PC-9 (cell line): ENCODE measurements at regions not wholly inside any gene's neighbourhood (a gene's known extent, or its start where the extent isn't known, plus 50 kb on each side); places are given as distances from the start of the nearest gene placed in this dataset.

Source experiments
- BruUV-seq: library from RNA; stranded (reverse); fragments of 400-500 nt; replicated peaks from 2 replicates; lab custom pipeline; 2021; lab: Mats Ljungman, UMichigan
- CTCF ChIA-PET: fragments of 300-600 bp; sonication (Branson Sonifier 250); formaldehyde crosslinking; loops from one replicate; lab custom pipeline; 2022; ENCODE audit warnings: antibody characterized with exemption; lab: Charles Lee
- POLR2A ChIA-PET: fragments of 300-600 bp; sonication (Branson Sonifier 250); formaldehyde crosslinking; loops from one replicate; lab custom pipeline; 2022; ENCODE audit warnings: antibody characterized with exemption; ENCODE audit not compliant: unreplicated experiment; lab: Charles Lee
- DNase-seq, 2 experiments: peaks; one replicate each; pipeline versions ENCODE4 v3.0.0 to v3.0.0-alpha.2; 2015 to 2022; ENCODE audit warnings: mixed read lengths in 1 of 2
- H2AFZ ChIP-seq: fragments of 200-600 bp; sonication (generic); 2 replicates; pipeline ENCODE4 v1.8.1; 2017; ENCODE audit warnings: antibody characterized with exemption
- H3F3A ChIP-seq: fragments of 200-600 bp; sonication (generic); 2 replicates; pipeline ENCODE4 v1.8.1; 2017; ENCODE audit warnings: antibody characterized with exemption, mild to moderate bottlenecking, low read depth; ENCODE audit not compliant: insufficient read depth
- H3K27ac ChIP-seq: fragments of 200-600 bp; sonication (generic); 2 replicates; pipeline ENCODE4 v1.6.1; 2016; ENCODE audit warnings: mixed run types
- H3K27me3 ChIP-seq: fragments of 200-600 bp; sonication (generic); 2 replicates; pipeline ENCODE4 v1.6.1; 2016; ENCODE audit warnings: low read depth, mixed run types; ENCODE audit not compliant: insufficient read depth
- H3K36me3 ChIP-seq: fragments of 200-600 bp; sonication (generic); 2 replicates; pipeline ENCODE4 v1.6.1; 2016; ENCODE audit warnings: low read depth, mixed run types
- H3K4me1 ChIP-seq: fragments of 200-600 bp; sonication (generic); replicated peaks from 2 replicates; pipeline ENCODE4 v1.6.1; 2016; ENCODE audit warnings: mixed run types; ENCODE audit not compliant: insufficient read depth
- H3K4me2 ChIP-seq: fragments of 200-600 bp; sonication (generic); 2 replicates; pipeline ENCODE4 v1.6.1; 2017; ENCODE audit warnings: mixed run types
- H3K4me3 ChIP-seq: fragments of 200-600 bp; sonication (generic); 2 replicates; pipeline ENCODE4 v1.6.1; 2016; ENCODE audit warnings: mixed run types
- H3K79me2 ChIP-seq: fragments of 200-600 bp; sonication (generic); 2 replicates; pipeline ENCODE4 v1.6.1; 2017; ENCODE audit warnings: low read depth, mixed run types
- H3K9me2 ChIP-seq: fragments of 200-600 bp; sonication (generic); 2 replicates; pipeline ENCODE4 v1.8.1; 2017; ENCODE audit warnings: mild to moderate bottlenecking; ENCODE audit not compliant: insufficient read depth
- H3K9me3 ChIP-seq: fragments of 200-600 bp; sonication (generic); 2 replicates; pipeline ENCODE4 v1.8.1; 2016; ENCODE audit warnings: low read depth; ENCODE audit not compliant: insufficient read depth
- H4K20me1 ChIP-seq: fragments of 200-600 bp; sonication (generic); 2 replicates; pipeline ENCODE4 v1.8.1; 2017; ENCODE audit not compliant: insufficient read depth
- EZH2 ChIP-seq: fragments of 200-600 bp; sonication (generic); IDR thresholded peaks from 2 replicates; pipeline ENCODE4 v1.8.0; 2017; ENCODE audit warnings: antibody characterized with exemption, low read depth
- intact Hi-C: fragments of 100-400 bp; cut with micrococcal nuclease; formaldehyde crosslinking; loops from one replicate; pipeline ENCODE4 v1.10.0; 2022; ENCODE audit not compliant: unreplicated experiment
- TF ChIP-seq, protein P1 (sequence below): fragments of 200-600 bp; sonication (generic); conservative IDR thresholded peaks from 2 replicates; pipeline ENCODE4 v1.6.1; 2017; ENCODE audit warnings: mixed run types, antibody characterized with exemption, mild to moderate bottlenecking, moderate library complexity

DNA sequence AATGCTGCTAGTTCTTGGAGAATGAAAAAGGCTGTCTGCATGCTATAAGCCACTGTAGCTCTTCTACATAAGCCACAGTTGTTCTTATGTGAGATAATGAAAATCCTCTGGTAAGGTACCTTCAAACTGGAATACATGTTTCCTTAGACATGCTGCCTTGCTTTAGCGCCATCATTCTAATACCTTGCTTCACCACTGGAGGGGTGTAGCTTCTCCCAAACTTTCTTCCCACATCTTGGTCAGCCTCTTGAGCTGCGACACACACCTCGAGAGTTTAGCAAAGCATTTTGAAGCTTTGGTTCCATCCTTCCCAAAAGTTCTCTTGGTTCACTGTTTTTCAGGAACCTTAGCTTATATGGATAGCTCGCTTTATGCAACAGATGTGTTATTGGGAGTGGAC, 69.5 kb downstream of the NKX2-1 start:
- intact Hi-C loops, result no loop called here
- CTCF ChIA-PET, result no interaction called here
- POLR2A ChIA-PET, result interaction anchor here (0.5 kb wide), 1 partner anchor 405 kb away, joined by 4 read pairs; no protein-coding TSS in a partner anchor

DNA sequence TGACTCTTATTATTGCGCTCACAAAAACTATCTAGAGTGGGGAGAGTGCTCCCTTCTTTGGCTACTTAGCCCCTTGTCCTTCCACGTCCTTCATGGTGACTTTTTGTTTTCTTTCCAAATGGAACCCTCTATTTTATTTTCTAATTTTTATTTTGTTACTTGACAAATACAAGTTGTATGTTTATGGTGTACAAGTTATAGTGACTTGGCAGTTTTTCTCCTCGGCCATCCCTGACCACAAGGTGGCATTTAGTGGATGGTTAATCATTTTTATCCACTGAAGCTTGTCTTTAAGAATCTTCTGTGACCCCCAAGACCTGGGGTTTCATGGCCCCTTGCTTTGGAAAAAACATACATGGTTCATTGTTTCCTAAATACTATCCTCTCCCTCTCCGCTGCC, 70.1 kb downstream of the NKX2-1 start:
- no peaks in the 10 kb centered on the region for H4K20me1 ChIP-seq
- H3K9me2 ChIP-seq, result no peaks in the 10 kb centered on the region
- no peaks in the 10 kb centered on the region for H3K79me2 ChIP-seq
- no peak overlapping the region for H2AFZ ChIP-seq
- no peak overlapping the region for H3K4me2 ChIP-seq
- no peak for DNase-seq
- BruUV-seq, result no TSS peak
- H3K27me3 ChIP-seq, result no peaks in the 10 kb centered on the region
- intact Hi-C loops, result no loop called here
- POLR2A ChIA-PET, result no interaction called here
- H3K9me3 ChIP-seq, result no peaks in the 10 kb centered on the region
- CTCF ChIA-PET, result no interaction called here
- no peak for TF ChIP-seq EZH2
- TF ChIP-seq, protein P1, sequence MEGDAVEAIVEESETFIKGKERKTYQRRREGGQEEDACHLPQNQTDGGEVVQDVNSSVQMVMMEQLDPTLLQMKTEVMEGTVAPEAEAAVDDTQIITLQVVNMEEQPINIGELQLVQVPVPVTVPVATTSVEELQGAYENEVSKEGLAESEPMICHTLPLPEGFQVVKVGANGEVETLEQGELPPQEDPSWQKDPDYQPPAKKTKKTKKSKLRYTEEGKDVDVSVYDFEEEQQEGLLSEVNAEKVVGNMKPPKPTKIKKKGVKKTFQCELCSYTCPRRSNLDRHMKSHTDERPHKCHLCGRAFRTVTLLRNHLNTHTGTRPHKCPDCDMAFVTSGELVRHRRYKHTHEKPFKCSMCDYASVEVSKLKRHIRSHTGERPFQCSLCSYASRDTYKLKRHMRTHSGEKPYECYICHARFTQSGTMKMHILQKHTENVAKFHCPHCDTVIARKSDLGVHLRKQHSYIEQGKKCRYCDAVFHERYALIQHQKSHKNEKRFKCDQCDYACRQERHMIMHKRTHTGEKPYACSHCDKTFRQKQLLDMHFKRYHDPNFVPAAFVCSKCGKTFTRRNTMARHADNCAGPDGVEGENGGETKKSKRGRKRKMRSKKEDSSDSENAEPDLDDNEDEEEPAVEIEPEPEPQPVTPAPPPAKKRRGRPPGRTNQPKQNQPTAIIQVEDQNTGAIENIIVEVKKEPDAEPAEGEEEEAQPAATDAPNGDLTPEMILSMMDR, result no peak
- H3K4me1 ChIP-seq, result no peaks in the 10 kb centered on the region
- no peaks in the 10 kb centered on the region for H3K36me3 ChIP-seq
- H3F3A ChIP-seq, result no peaks in the 10 kb centered on the region
- H3K27ac ChIP-seq, result no peak overlapping the region
- no peak overlapping the region for H3K4me3 ChIP-seq

More for the DNA sequence above, 69.5 kb downstream of the NKX2-1 start:
- Histone ChIP-seq H3K4me2 (no peak overlapping the region), H4K20me1 (no peaks in the 10 kb centered on the region), H3K79me2 (no peaks in the 10 kb centered on the region), H3K27me3 (no peaks in the 10 kb centered on the region), H3F3A (no peaks in the 10 kb centered on the region), H3K36me3 (no peaks in the 10 kb centered on the region), H3K4me1 (no peaks in the 10 kb centered on the region), H3K4me3 (no peak overlapping the region), H2AFZ (no peak overlapping the region), H3K9me3 (no peaks in the 10 kb centered on the region), H3K9me2 (no peaks in the 10 kb centered on the region), H3K27ac (no peak overlapping the region)
- TF ChIP-seq, protein P1, result no peak
- no peak for TF ChIP-seq EZH2
- no TSS peak for BruUV-seq
- no peak for DNase-seq

DNA sequence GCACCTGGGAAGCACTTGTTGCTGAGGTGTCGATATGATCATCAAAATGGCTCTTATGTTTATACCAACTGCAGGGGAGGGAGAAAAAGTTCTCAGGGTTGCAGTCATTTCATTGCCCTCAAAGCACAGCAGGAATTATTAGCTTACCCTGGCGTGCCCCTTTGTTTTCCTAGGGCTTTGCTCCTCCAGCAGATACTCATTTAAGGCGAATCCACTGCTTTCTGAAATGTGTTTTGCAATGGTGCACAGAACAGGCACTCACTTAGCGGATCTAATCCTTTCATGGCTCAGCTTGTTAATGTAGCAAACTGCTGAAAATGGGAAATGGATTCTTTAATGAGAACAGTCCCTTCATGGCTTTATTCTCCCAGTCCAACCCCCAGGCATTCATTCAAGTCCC, 76.7 kb downstream of the NKX2-1 start:
- H3K4me1 ChIP-seq, result no peaks in the 10 kb centered on the region
- H2AFZ ChIP-seq, result no peak overlapping the region
- H3K79me2 ChIP-seq, result no peaks in the 10 kb centered on the region
- H3K27ac ChIP-seq, result no peak overlapping the region
- ChIA-PET POLR2A (no interaction called here), CTCF (no interaction called here)
- no TSS peak for BruUV-seq
- no peaks in the 10 kb centered on the region for H4K20me1 ChIP-seq
- H3F3A ChIP-seq, result no peaks in the 10 kb centered on the region
- no peaks in the 10 kb centered on the region for H3K36me3 ChIP-seq
- intact Hi-C loops, result no loop called here
- H3K4me3 ChIP-seq, result no peak overlapping the region
- DNase-seq, result no peak
- no peak overlapping the region for H3K4me2 ChIP-seq
- H3K9me2 ChIP-seq, result no peaks in the 10 kb centered on the region
- no peaks in the 10 kb centered on the region for H3K27me3 ChIP-seq
- H3K9me3 ChIP-seq, result no peaks in the 10 kb centered on the region
- no peak for TF ChIP-seq EZH2
- TF ChIP-seq, protein P1, result no peak
